ENCODE measurements at regions not wholly inside any gene's neighbourhood (a gene's known extent, or its start where the extent isn't known, plus 50 kb on each side); places are given as distances from the start of the nearest gene placed in this dataset.
"Not testable (repeated sequence)": the region's sequence is repeated elsewhere in the genome, so short reads cannot be mapped to it uniquely, and the experiment has no call there.

GRCh38 chr1:121117298-121117611, 66.9 kb downstream of the FAM72B start:
- POLR2A ChIA-PET; H3K79me2 ChIP-seq (ENCODE audit: insufficient read depth); CTCF ChIA-PET; H3K4me1 ChIP-seq (ENCODE audit: control insufficient read depth in 1 of 2, insufficient read depth in 2 of 2, low read depth in 1 of 2, low read length in 1 of 2); H3F3A ChIP-seq (replicated peaks; ENCODE audit: insufficient read depth); H4K20me1 ChIP-seq (ENCODE audit: insufficient read depth); H2AFZ ChIP-seq (ENCODE audit: low read depth); H3K9me2 ChIP-seq; H3K27me3 ChIP-seq (ENCODE audit: insufficient read depth); DNase-seq; H3K9me3 ChIP-seq; H3K36me3 ChIP-seq (replicated peaks in 1 of 2; ENCODE audit: control insufficient read depth in 1 of 2, insufficient read depth in 2 of 2, low read length in 1 of 2); H3K27ac ChIP-seq (ENCODE audit: low read depth in 2 of 2, low read length in 1 of 2); H3K9ac ChIP-seq: not testable (repeated sequence)
- Histone ChIP-seq H3K4me3 (ENCODE audit: low read depth in 2 of 2, low read length in 1 of 2) (peak overlapping the region in 1 of 2 experiments; percentile 32; a peak in 1 of 4 replicates), H3K4me2 (peak overlapping the region; percentile 70; the same call in 1 of the 2 replicates)
- 6% methylated on average over 10 of the region's 10 CpGs for WGBS (ENCODE audit: low lambda C conversion rate)

DNA sequence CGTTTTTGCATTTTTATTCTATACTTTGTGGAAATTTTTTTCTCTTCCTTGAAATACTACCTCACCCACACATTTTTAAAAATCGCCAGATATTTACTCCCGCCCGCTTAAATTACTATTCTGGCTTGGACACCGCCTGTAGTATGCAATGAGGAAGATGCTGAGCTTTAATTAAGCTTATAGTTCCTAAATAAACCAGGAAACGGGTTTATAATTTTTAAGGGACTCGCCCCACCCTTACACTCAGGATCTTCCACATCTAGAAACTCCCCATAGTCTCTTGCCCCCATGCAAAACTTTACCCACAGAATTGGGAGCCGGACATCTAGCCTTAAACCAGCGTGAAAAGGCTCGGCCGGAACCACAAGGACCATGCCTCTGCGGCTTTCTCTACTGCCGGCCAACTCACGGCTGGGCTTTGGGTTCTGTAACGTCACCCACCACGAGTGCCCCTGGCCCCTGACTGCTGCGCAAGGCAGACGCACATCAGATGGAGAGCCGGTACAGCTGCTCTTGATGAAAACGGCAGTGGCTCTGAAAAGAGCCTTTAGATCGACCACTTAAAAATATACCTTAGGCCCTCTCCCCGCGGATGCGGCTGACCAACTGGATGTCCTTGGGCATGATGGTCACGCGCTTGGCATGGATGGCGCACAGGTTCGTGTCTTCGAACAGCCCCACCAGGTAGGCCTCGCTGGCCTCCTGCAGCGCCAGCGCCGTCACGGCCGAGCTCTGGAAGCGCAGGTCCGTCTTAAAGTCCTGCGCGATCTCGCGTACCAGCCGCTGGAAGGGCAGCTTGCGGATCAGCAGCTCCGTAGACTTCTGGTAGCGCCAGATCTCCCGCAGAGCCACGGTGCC, 66.3 kb downstream of the FAM72B start:
- CTCF ChIA-PET; H3K27me3 ChIP-seq (ENCODE audit: insufficient read depth); H3K4me1 ChIP-seq (ENCODE audit: control insufficient read depth in 1 of 2, insufficient read depth in 2 of 2, low read depth in 1 of 2, low read length in 1 of 2); H4K20me1 ChIP-seq (ENCODE audit: insufficient read depth); H3K79me2 ChIP-seq (ENCODE audit: insufficient read depth); POLR2A ChIA-PET; H3K36me3 ChIP-seq (replicated peaks in 1 of 2; ENCODE audit: control insufficient read depth in 1 of 2, insufficient read depth in 2 of 2, low read length in 1 of 2); H3F3A ChIP-seq (replicated peaks; ENCODE audit: insufficient read depth); DNase-seq; H2AFZ ChIP-seq (ENCODE audit: low read depth); H3K9me2 ChIP-seq; H3K9me3 ChIP-seq: not testable (repeated sequence)
- peak overlapping the region; percentile 50 to 52 for H3K4me3 ChIP-seq (ENCODE audit: low read depth in 2 of 2, low read length in 1 of 2)
- peak overlapping the region; percentile 41 to 60 for H3K27ac ChIP-seq (ENCODE audit: low read depth in 2 of 2, low read length in 1 of 2)
- H3K9ac ChIP-seq, result peak overlapping the region; percentile 65; the same call in 1 of the 2 replicates
- WGBS (ENCODE audit: low lambda C conversion rate), result 5% methylated on average over 16 of the region's 47 CpGs
- H3K4me2 ChIP-seq, result peak overlapping the region; percentile 78

Small RNA genes lying in the stretch of these regions (small RNA-seq; reads per million reads assigned to genes)
- gene RF00003 (1.6 to 208 (median 13.5) reads per million in 7 experiments), gene RNVU1-4 (0.40 to 638 (median 38.8) reads per million in 7 experiments)

Measured in SK-N-SH (cell line).